SK-N-SH (cell line): ENCODE measurements at regions not wholly inside any gene's neighbourhood (a gene's known extent, or its start where the extent isn't known, plus 50 kb on each side); places are given as distances from the start of the nearest gene placed in this dataset.

Experiments
- CTCF ChIA-PET: fragments of 300-600, 350-600 bp; formaldehyde crosslinking; extraction: SDS; loops from one replicate; lab custom pipeline; 2021; lab: Yijun Ruan, JAX
- POLR2A ChIA-PET: fragments of 350-600 bp; sonication (Branson Sonifier 250); formaldehyde crosslinking; extraction: SDS; loops from one replicate; lab custom pipeline; 2020; ENCODE audit warnings: antibody characterized with exemption, inconsistent platforms; lab: Yijun Ruan, JAX
- DNase-seq: peaks from one replicate; pipeline ENCODE4 v3.0.0; 2012
- H2AFZ ChIP-seq: fragments of 200-600 bp; sonication (generic); 2 replicates; pipeline ENCODE4 v1.8.1; 2016; ENCODE audit warnings: antibody characterized with exemption, mild to moderate bottlenecking, low read depth
- H3F3A ChIP-seq: fragments of 200-600 bp; sonication (generic); replicated peaks from 2 replicates; pipeline ENCODE3; 2016; ENCODE audit warnings: antibody characterized with exemption, mild to moderate bottlenecking; ENCODE audit not compliant: insufficient read depth
- H3K27ac ChIP-seq, 2 experiments: fragments of 200-500 bp in 1 of 2; fragments of 200-600 bp in 1 of 2; sonication (Bioruptor generic) in 1 of 2; sonication (generic), shearing (Covaris generic) in 1 of 2; 2 replicates each; pipeline versions ENCODE4 v1.5.1 to v1.6.1; 2014 to 2016; ENCODE audit warnings: low read depth in 2 of 2, inconsistent platforms in 1 of 2, low read length in 1 of 2, mild to moderate bottlenecking in 1 of 2, mixed read lengths in 1 of 2
- H3K27me3 ChIP-seq: fragments of 200-600 bp; sonication (generic), shearing (Covaris generic); 2 replicates; pipeline ENCODE4 v1.6.1; 2016; ENCODE audit warnings: mixed run types; ENCODE audit not compliant: insufficient read depth
- H3K36me3 ChIP-seq, 2 experiments: fragments of 200-500 bp in 1 of 2; fragments of 200-600 bp in 1 of 2; sonication (Bioruptor generic) in 1 of 2; sonication (generic) in 1 of 2; replicated peaks in 1 of 2; 2 replicates each; pipeline versions ENCODE3 to v1.5.1; 2014 to 2016; ENCODE audit warnings: low read length in 1 of 2, mild to moderate bottlenecking in 1 of 2; ENCODE audit not compliant: insufficient read depth in 2 of 2, control insufficient read depth in 1 of 2
- H3K4me1 ChIP-seq, 2 experiments: fragments of 200-500 bp in 1 of 2; fragments of 200-600 bp in 1 of 2; sonication (Bioruptor generic) in 1 of 2; sonication (generic), shearing (Covaris generic) in 1 of 2; 2 replicates each; pipeline versions ENCODE4 v1.5.1 to v1.6.1; 2014 to 2016; ENCODE audit warnings: low read depth in 1 of 2, low read length in 1 of 2, mixed run types in 1 of 2; ENCODE audit not compliant: insufficient read depth in 2 of 2, control insufficient read depth in 1 of 2
- H3K4me2 ChIP-seq: fragments of 200-600 bp; sonication (generic), shearing (Covaris generic); 2 replicates; pipeline ENCODE4 v1.6.1; 2017; ENCODE audit warnings: mixed run types
- H3K4me3 ChIP-seq, 2 experiments: fragments of 200-500 bp in 1 of 2; fragments of 200-600 bp in 1 of 2; sonication (Bioruptor generic) in 1 of 2; sonication (generic), shearing (Covaris generic) in 1 of 2; 2 replicates each; pipeline versions ENCODE4 v1.5.1 to v1.8.1; 2014 to 2016; ENCODE audit warnings: low read depth in 2 of 2, inconsistent platforms in 1 of 2, low read length in 1 of 2, mild to moderate bottlenecking in 1 of 2, mixed read lengths in 1 of 2, moderate library complexity in 1 of 2
- H3K79me2 ChIP-seq: fragments of 200-600 bp; sonication (generic); 2 replicates; pipeline ENCODE4 v1.8.1; 2017; ENCODE audit warnings: mild to moderate bottlenecking; ENCODE audit not compliant: insufficient read depth
- H3K9ac ChIP-seq: fragments of 200-600 bp; sonication (generic); 2 replicates; pipeline ENCODE4 v1.6.1; 2017; ENCODE audit warnings: mixed run types
- H3K9me2 ChIP-seq: fragments of 200-600 bp; sonication (generic); 2 replicates; pipeline ENCODE4 v1.6.1; 2017; ENCODE audit warnings: mixed run types
- H3K9me3 ChIP-seq: fragments of 200-600 bp; sonication (generic); 2 replicates; pipeline ENCODE4 v1.6.1; 2017; ENCODE audit warnings: mixed run types, mild to moderate bottlenecking, moderate library complexity
- H4K20me1 ChIP-seq: fragments of 200-600 bp; sonication (generic); 2 replicates; pipeline ENCODE4 v1.6.1; 2017; ENCODE audit warnings: mild to moderate bottlenecking, mixed run types; ENCODE audit not compliant: insufficient read depth
- ELF1 ChIP-seq: IDR thresholded peaks from 2 replicates; pipeline ENCODE4 v1.4.0; 2012
- MEF2A ChIP-seq: IDR thresholded peaks from 2 replicates; pipeline ENCODE4 v1.4.0; 2012; ENCODE audit warnings: low read depth, borderline replicate concordance
- NFIC ChIP-seq: IDR thresholded peaks from 2 replicates; pipeline ENCODE4 v1.4.0; 2012; ENCODE audit warnings: borderline replicate concordance
- RFX5 ChIP-seq: IDR thresholded peaks from 2 replicates; pipeline ENCODE4 v1.6.1; 2012; ENCODE audit warnings: mild to moderate bottlenecking, improper control_type of control experiment, low read length
- SIN3A ChIP-seq: IDR thresholded peaks from 2 replicates; pipeline ENCODE4 v1.6.1; 2012; ENCODE audit warnings: low read depth, mild to moderate bottlenecking, low read length, moderate library complexity, borderline replicate concordance
- SMC3 ChIP-seq: IDR thresholded peaks from 2 replicates; pipeline ENCODE4 v1.6.1; 2012; ENCODE audit warnings: low read depth, low read length, improper control_type of control experiment
- TCF12 ChIP-seq: IDR thresholded peaks from 2 replicates; pipeline ENCODE4 v1.4.0; 2012
- WGBS: methylation state at CpG from one replicate; pipeline ENCODE4 v1.1.6; 2017; ENCODE audit warnings: low lambda C conversion rate; 5-methylcytosine and 5-hydroxymethylcytosine counted together
- TF ChIP-seq, protein P1 (sequence below): fragments of 150-350 bp; IDR thresholded peaks from 2 replicates; pipeline ENCODE4 v1.6.1; 2016; ENCODE audit warnings: mild to moderate bottlenecking, low read depth, low read length
- TF ChIP-seq, protein P2 (sequence below): IDR thresholded peaks from 2 replicates; pipeline ENCODE4 v1.6.1; 2012; ENCODE audit warnings: mild to moderate bottlenecking, low read depth, low read length, moderate library complexity
- TF ChIP-seq, protein P3 (sequence below): fragments of 200-600 bp; sonication (generic); IDR thresholded peaks from 2 replicates; pipeline ENCODE4 v1.6.1; 2017; ENCODE audit warnings: antibody characterized with exemption, mild to moderate bottlenecking, moderate library complexity
- TF ChIP-seq, protein P4 (sequence below): fragments of 150-350 bp; IDR thresholded peaks from 2 replicates; pipeline ENCODE4 v1.6.1; 2017; ENCODE audit warnings: antibody characterized with exemption, low read length, low read depth, borderline replicate concordance

DNA sequence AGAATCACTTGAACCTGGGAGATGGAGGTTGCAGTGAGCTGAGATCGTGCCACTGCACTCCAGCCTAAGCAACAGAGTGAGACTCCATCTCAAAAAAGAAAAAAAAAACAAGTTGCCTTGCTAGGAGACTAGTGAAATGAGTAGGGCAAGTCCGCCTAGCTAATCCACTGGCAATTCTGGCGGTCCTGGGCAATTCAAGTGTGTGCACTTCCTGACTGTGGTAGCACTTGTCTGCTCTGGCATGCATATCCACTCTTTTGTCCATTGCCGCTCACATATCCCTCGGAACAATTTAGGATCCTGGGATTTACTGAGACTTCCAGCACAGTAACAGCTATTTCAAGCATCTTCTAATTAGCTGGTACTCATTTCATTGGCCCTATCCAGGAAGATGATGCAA lies 426.3 kb upstream of the ADGRL2 start (continued):
- TF ChIP-seq, protein P1, sequence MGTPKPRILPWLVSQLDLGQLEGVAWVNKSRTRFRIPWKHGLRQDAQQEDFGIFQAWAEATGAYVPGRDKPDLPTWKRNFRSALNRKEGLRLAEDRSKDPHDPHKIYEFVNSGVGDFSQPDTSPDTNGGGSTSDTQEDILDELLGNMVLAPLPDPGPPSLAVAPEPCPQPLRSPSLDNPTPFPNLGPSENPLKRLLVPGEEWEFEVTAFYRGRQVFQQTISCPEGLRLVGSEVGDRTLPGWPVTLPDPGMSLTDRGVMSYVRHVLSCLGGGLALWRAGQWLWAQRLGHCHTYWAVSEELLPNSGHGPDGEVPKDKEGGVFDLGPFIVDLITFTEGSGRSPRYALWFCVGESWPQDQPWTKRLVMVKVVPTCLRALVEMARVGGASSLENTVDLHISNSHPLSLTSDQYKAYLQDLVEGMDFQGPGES = no peak
- TF ChIP-seq, protein P2, sequence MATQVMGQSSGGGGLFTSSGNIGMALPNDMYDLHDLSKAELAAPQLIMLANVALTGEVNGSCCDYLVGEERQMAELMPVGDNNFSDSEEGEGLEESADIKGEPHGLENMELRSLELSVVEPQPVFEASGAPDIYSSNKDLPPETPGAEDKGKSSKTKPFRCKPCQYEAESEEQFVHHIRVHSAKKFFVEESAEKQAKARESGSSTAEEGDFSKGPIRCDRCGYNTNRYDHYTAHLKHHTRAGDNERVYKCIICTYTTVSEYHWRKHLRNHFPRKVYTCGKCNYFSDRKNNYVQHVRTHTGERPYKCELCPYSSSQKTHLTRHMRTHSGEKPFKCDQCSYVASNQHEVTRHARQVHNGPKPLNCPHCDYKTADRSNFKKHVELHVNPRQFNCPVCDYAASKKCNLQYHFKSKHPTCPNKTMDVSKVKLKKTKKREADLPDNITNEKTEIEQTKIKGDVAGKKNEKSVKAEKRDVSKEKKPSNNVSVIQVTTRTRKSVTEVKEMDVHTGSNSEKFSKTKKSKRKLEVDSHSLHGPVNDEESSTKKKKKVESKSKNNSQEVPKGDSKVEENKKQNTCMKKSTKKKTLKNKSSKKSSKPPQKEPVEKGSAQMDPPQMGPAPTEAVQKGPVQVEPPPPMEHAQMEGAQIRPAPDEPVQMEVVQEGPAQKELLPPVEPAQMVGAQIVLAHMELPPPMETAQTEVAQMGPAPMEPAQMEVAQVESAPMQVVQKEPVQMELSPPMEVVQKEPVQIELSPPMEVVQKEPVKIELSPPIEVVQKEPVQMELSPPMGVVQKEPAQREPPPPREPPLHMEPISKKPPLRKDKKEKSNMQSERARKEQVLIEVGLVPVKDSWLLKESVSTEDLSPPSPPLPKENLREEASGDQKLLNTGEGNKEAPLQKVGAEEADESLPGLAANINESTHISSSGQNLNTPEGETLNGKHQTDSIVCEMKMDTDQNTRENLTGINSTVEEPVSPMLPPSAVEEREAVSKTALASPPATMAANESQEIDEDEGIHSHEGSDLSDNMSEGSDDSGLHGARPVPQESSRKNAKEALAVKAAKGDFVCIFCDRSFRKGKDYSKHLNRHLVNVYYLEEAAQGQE = no peak

DNA sequence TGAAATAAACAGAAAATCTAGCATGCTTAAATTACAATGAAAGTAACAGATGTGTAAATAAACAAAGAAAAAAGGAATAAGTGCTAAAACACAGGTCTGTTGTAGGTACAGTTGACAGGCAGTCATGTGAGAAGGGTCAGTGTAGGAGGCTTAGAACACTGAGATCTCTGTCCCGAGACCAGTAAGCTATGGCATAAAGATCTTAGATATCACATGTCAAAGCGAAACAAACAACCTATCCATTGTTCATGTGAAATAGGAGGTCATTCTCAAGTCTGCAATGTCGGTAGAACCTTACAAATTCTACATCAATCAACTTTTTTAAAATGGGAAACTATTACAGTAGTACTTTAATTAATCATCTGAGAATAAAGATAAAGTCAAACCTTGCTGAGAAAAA lies 428.9 kb upstream of the ADGRL2 start:
- H3K79me2 ChIP-seq = no peaks in the 10 kb centered on the region
- no peaks in the 10 kb centered on the region; a peak in 1 of 4 replicates for H3K4me1 ChIP-seq
- H3K9me3 ChIP-seq = no peaks in the 10 kb centered on the region
- no peaks in the 10 kb centered on the region for H3K27me3 ChIP-seq
- POLR2A ChIA-PET = no interaction called here
- no peak overlapping the region for H2AFZ ChIP-seq
- H3K36me3 ChIP-seq = no peaks in the 10 kb centered on the region
- H3F3A ChIP-seq = no peaks in the 10 kb centered on the region
- H3K9me2 ChIP-seq = 0 out of 2 replicates have a peak, but pooled peaks cover 4% of the 10 kb centered on the region
- no peak overlapping the region for H3K9ac ChIP-seq
- TF ChIP-seq, protein P1 = no peak
- TF ChIP-seq ELF1 = no peak
- TF ChIP-seq, protein P3, sequence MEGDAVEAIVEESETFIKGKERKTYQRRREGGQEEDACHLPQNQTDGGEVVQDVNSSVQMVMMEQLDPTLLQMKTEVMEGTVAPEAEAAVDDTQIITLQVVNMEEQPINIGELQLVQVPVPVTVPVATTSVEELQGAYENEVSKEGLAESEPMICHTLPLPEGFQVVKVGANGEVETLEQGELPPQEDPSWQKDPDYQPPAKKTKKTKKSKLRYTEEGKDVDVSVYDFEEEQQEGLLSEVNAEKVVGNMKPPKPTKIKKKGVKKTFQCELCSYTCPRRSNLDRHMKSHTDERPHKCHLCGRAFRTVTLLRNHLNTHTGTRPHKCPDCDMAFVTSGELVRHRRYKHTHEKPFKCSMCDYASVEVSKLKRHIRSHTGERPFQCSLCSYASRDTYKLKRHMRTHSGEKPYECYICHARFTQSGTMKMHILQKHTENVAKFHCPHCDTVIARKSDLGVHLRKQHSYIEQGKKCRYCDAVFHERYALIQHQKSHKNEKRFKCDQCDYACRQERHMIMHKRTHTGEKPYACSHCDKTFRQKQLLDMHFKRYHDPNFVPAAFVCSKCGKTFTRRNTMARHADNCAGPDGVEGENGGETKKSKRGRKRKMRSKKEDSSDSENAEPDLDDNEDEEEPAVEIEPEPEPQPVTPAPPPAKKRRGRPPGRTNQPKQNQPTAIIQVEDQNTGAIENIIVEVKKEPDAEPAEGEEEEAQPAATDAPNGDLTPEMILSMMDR = no peak
- TF ChIP-seq MEF2A = no peak
- no peak for TF ChIP-seq RFX5
- TF ChIP-seq TCF12 = no peak
- TF ChIP-seq, protein P4, sequence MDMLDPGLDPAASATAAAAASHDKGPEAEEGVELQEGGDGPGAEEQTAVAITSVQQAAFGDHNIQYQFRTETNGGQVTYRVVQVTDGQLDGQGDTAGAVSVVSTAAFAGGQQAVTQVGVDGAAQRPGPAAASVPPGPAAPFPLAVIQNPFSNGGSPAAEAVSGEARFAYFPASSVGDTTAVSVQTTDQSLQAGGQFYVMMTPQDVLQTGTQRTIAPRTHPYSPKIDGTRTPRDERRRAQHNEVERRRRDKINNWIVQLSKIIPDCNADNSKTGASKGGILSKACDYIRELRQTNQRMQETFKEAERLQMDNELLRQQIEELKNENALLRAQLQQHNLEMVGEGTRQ = no peak
- TF ChIP-seq SIN3A = no peak
- TF ChIP-seq NFIC = no peak
- no peak for TF ChIP-seq SMC3
- 74% methylated on average over 3 of the region's 3 CpGs for WGBS
- H3K4me3 ChIP-seq = no peak overlapping the region
- DNase-seq = no peak
- H3K4me2 ChIP-seq = no peak overlapping the region
- CTCF ChIA-PET = interaction anchor here (1.0 kb wide), 1 partner anchor 35 kb away, joined by 4 read pairs; no protein-coding TSS in a partner anchor
- H4K20me1 ChIP-seq = no peaks in the 10 kb centered on the region
- H3K27ac ChIP-seq = no peak overlapping the region
